ENCODE measurements at regions not wholly inside any gene's neighbourhood (a gene's known extent, or its start where the extent isn't known, plus 50 kb on each side); places are given as distances from the start of the nearest gene placed in this dataset.
"Not testable (repeated sequence)": the region's sequence is repeated elsewhere in the genome, so short reads cannot be mapped to it uniquely, and the experiment has no call there.

DNA sequence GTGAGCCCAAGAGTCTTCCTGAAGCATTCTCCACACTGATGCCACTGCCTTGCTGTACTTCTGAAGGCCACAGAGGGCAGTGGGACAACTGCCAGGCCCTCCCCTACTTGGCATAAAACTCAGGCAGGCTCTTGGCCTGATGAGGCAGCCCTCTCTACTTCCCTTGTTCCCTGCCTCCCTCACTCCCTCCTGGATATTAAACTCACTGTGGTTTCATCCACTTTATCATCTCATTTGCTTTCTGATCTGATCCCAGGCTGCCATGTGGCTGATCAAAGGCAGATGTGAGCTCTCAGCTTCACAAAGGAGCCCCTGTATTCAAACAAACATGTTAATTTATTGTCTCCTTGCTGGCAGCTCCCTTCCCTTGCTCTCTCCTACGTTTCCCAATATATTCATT lies 533.5 kb downstream of the IGSF11 start:
- peak; percentile 91 for DNase-seq (ENCODE audit: low spot score)

DNA sequence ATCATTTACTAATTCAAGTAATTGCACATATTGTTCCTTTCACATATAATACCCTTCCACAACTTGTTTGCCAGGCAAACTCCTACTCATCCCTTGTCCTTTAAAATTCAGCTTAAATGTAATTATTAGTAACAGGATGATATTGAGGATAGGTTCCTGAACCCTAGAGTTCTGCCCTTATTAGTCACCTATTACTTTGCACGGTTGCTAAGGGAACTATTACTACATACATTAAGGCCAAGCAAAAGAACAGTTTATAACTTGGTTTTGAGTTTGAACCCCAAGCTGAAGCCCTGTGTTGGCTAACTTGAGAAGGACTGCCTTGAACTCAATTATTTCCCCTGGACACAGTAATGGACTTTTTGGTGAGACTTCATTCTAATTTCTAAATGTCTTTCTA lies 529.7 kb downstream of the IGSF11 start:
- DNase-seq (ENCODE audit: low spot score), result no peak

DNA sequence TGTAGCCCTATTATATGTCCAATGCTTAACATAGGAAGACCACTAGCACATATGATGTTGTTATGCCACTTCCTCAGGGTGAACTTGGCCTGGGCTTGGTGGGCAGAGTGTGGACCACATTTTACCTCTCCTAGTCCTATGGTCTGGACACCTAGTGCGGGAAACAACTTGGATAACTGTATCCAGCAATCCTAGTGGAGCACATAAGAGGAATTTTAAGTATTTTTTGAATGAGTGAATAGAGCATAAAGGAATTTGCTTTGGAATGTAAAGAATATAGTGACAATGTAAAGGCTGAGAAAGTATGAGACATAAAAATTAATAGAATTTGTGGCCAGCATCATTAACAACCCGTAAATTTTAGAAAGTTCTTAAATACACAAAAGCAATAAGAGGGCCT lies 528.9 kb downstream of the IGSF11 start:
- DNase-seq (ENCODE audit: low spot score), result no peak

DNA sequence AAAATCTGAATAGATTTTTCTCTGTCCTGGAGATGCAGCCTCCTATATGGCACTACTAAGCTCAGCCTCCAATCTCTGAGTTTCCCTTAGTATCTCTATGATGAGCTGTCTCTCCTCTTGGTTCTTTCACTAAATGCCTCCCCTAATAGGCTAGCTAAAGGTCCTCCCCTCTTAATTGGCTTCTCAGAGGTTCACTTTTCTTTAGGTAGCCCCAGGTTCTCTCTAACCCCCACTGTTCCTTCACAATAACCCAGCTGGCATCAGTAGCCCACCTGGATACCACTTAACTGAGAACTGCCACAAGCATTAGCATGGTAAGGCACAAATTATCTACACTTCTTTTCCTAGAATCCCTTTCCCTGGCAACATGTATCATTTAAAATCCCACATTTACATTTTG lies 523.2 kb downstream of the IGSF11 start:
- DNase-seq (ENCODE audit: low spot score), result no peak

DNA sequence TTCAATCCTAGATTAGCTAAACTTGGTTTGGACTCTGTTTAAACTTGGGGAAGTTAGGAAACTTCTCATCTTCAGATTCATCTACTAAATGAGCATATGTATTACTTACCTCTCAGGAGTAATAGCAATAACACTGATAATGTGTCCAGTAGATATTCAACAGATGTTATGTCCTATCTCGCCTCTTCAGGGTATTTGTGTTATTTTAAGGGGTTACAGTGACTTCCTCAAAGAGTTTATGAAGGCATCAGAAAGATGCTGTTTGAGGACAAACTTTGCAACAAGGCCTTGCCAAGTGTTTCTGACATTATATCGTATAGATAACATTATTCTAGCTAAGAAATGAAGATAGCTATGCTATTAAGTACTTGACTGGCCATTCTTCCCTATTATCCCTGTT lies 522.3 kb downstream of the IGSF11 start:
- no peak for DNase-seq (ENCODE audit: low spot score)

DNA sequence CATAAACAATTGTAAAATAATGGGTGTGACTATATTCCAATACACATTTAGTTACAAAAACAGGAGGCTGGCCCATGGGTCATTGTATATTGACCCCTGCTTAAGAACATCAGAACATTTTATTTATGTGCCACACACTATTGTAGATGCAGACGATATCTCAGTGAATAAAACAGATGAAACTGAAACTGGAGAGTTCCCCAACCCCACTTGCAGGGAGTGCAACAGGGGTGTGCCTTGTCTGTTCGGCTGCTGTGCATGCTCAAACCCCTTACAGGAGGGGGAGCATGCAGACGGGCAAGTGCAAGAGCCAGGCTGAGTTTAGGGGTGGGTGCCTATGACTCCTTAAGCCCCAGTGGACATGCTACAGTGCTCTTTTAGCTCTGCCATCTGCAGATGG lies 509.6 kb downstream of the IGSF11 start:
- DNase-seq (ENCODE audit: low spot score), result no peak

DNA sequence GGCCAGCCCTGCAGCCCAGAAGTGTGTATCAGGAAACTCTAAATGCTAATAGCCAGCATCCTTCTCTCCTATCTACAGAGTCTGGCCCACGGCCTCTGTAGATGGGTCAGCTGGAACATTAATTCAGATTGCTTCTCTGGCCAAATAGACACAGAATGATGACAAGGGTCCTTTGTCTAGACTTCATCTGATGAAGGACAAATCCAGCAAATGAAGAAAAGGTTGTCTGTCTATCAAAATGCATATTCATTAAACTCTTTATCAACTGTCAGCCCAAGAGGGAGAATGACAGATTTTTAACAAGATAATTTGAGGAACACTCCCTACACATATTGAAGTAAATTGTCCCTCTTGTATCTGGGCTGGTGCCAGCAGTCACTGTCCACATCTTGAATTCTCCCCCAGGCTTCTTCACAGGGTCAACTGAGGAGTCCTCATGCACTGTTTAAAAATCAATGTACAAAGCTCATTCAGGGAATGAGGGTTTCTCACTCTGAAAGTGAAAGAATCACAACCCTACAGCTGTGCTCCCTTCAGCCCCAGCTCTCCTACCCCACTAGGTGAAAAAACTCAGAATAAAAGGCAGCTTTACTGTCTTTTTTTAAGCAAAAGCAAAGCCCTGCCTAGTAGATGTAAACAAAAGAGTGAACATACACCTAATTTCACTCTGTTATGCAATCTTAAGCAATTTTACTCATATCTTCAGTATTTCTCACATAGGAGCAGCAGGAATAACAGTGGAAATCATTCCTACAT lies 507.7 kb downstream of the IGSF11 start:
- peak; percentile 33 for DNase-seq (ENCODE audit: low spot score)

DNA sequence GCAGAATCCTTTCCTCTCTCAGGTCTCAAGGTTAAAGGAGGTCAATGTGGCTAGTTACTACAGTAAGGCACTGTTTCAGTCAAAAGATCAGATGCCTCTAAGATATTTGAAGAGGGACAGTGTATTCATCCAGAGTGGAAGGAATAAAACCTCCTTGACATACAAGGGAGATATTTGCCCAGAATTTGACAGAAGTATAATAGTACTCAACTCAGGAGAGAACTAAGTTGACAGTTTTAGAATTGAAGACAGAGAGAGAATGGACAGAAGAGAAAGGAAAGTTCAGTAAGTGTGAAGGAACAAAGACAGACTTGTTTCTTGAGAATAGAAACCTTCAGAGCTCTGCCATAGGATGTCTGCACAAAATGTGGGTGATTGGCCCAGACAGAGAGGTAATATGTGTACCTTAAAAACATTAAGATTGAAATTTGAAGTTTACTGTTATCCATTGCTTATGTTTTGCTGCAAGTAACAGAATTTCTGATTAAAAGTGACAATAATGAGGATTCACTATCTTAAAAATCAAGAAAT lies 507.1 kb downstream of the IGSF11 start:
- DNase-seq (ENCODE audit: low spot score), result no peak

DNA sequence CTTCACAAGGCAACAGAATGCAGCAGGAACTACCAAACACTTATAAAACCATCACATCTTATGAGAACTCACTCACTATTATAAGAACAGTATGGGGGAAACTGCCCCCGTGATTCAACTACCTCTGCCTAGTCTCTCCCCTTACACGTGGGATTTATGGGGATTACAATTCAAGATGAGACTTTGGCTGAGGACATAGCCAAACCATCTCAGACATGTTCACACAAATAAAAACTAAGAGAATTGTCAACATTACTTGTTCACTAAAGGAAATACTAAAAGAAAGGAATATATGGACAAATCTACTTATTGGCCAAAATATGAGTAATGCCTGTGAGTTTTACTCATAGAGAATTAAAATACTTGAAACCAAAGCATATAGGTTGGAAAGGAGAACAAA lies 505.1 kb downstream of the IGSF11 start:
- no peak for DNase-seq (ENCODE audit: low spot score)

DNA sequence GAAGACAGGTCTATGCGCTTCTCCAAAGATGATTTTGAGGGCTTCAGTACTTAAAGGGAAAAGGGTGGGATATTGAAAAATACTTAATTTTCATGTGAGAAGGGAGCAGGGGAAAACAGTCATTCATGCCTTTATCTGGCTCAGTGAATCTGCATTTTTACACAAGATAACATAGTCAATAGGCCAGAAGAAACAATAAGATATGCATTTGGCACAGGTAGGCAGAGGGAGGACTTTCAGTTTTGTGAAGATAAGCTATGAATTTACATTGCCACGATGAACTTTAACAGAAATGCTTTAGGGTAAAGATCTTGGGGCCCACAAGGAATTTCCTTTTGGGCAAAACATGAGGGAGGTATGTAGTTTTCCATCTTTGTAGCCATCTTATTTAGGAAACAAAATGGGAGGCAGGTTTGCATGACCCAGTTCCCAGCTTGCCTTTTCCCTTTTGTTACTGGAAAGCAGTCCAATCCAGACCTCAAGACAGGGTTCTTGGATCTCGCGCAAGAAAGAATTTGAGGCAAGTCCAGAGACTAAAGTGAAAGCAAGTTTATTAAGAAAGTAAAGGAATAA lies 504.2 kb downstream of the IGSF11 start:
- no peak for DNase-seq (ENCODE audit: low spot score)

DNA sequence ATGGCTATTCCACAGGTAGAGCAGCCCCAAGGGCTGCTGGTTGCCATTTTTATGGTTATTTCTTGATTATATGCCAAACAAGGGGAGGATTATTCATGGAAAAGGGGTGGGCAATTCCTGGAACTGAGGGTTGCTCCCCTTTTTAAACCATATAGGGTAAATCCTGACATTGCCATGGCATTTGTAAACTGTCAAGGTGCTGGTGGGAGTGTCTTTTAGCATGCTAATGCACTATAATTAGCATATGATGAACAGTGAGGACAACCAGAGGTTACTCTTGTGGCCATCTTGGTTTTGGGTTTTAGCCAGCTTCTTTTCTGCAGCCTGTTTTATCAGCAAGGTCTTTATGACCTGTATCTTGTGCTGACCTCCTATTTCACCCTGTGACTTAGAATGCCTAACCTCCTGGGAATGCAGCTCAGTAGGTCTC lies 503.7 kb downstream of the IGSF11 start:
- peak; percentile 45 for DNase-seq (ENCODE audit: low spot score)

DNA sequence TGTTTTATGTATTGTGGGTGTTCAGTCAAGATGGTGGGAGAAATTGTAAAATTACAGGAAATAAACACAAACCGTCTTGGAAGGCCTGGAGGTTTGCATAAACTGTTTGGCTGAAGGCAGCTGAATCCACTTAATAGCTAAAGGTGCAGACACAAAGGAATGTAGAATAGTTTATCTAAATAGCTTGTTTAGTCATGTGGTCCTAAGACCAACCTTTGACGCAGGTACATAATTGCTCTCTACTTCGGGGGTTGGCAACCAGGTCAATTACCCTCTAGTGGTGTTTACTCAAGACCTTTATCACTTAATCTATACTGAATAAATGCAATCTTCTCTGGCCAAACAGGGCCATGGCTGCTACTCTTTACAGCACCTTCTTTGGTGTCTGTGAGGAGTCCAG lies 502.8 kb downstream of the IGSF11 start:
- peak; percentile 66 for DNase-seq (ENCODE audit: low spot score)

DNA sequence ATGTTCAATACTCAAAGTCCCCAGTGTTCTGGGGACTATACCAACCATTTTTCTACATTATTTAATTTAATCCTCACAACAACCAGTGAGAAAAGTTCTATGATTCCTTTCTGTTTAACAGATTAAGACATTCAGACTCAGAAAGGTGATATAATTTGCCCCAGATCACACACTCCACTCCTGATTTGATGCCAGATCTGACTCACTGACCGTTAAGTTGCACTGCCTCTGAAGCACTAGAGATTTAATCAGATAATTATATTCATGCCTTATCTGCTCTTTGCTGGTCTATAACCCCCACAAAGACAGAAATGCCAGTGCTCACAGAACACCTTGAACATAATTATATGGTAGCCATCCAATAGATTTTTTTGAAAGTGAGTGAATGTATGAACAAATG lies 501.0 kb downstream of the IGSF11 start:
- no peak for DNase-seq (ENCODE audit: low spot score)

DNA sequence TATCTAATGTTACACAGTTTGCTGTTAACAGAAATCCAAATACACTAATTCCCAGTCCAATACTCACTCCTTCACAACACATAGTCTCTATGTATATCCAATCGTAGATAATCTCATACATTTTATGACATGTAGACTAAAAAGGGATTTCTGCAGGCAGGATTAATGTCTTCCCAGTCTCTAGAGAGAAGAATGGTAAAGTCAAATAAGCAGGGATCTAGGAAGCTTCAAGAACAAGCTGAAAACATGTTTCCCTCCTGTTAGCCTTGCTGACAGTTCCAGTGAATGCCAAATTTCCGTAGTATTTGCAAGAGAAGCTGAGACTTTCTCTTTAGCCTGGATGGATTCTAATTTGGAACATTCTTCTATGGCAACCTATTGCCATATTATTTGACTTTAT lies 500.1 kb downstream of the IGSF11 start:
- no peak for DNase-seq (ENCODE audit: low spot score)

DNA sequence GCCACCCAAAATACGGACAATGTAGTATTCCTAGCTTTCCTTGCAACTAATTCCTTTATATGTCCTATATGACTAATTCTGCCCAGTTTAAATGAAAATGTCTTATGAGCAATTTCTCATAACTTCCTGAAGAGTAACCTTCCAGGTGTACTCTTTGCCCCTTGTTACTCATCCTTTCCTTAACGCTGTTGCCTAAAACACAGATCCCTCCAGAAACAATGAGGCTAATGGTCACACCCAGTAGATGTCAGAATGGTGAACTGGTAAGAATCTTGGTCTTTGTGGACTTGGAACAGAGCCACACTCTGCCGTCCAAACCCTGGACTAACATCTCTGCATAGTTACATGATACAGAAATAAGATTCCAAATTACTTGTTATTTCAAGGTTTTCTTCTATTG lies 497.9 kb downstream of the IGSF11 start:
- DNase-seq (ENCODE audit: low spot score), result no peak

DNA sequence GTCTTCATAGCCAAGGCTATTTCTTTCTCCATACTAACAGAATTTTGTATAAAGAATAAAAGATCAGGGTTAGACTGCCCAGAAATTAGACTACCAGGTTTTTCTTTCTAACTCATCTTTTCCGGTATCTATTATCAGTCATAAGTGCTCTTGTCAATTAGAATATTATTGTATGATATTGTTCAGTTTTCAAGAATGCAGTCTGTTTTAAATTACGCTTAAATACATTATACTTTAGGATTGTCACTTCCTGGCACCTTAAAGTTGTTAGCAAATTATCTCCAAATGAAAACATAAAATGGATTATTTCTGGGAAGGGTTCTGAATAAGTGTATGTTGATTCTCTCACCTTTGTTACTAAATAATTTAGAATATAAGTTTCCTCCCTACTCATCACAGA lies 497.2 kb downstream of the IGSF11 start:
- no peak for DNase-seq (ENCODE audit: low spot score)

DNA sequence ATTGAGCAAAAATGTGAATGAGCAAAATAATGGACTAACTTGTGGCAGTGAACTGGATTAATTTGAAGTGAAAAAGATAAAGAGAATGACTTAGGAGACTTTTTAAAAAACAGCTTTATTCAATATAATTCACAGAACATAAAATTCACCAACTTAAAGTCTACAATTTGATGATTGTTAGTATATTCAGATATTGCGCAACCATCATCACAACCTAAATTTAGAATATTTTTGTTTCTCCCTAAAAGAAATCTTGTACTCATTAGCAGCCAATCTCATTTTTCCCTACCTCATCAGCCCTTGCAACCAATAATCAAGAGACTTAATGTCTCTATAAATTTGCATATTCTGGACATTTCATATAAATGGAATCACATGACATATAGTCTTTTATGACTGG lies 496.5 kb downstream of the IGSF11 start:
- DNase-seq (ENCODE audit: low spot score), result no peak

DNA sequence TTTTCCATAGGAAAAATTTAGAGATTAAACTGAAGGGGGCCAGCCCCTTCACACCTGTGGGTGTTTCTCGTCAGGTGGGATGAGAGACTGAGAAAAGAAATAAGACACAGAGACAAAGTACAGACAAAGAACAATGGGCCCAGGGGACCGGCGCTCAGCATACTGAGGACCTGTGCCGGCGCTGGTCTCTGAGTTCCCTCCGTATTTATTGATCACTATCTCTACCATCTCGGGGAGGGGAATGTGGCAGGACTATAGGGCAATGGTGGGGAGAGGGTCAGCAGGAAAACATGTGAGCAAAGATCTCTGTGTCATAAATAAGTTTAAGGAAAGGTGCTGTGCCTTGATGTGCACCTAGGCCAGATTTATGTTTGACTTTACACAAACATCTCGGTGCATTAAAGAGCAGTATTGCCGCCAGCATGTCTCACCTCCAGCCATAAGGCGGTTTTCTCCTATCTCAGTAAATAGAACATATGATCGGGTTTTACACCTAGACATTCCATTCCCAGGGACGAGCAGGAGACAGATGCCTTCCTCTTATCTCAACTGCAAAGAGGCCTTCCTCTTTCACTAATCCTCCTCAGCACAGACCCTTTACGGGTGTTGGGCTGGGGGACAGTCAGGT lies 494.7 kb downstream of the IGSF11 start:
- not testable (repeated sequence) for DNase-seq (ENCODE audit: low spot score)

DNA sequence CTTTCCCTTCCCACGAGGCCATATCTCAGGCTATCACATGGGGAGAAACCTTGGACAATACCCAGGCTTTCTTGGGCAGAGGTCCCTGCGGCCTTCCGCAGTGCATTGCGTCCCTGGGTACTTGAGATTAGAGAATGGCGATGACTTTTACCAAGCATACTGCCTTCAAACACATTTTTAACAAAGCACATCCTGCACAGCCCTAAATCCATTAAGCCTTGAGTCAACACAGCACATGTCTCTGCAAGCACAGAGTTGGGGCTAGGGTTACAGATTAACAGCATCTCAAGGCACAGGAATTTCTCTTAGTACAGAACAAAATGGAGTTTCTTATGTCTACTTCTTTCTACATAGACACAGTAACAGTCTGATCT lies 494.2 kb downstream of the IGSF11 start:
- DNase-seq (ENCODE audit: low spot score), result not testable (repeated sequence)

DNA sequence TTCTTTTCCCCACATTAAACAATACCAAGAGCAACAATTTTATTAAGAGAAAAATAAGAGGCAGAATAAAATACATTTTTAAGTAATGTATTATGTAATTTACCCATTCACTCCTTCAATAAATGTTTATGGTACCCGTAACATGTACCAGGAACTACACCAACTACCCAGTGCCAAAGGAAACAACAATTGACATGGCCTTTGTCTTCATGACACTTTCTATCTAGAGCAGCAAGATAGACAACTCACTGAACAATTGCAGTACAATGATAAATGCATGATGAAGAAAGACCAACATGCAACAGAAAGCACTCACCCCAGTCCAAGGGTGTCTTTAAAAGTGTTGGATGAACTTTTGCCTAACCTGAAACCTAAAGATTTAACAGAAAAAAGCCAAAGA lies 493.8 kb downstream of the IGSF11 start:
- no peak for DNase-seq (ENCODE audit: low spot score)

DNA sequence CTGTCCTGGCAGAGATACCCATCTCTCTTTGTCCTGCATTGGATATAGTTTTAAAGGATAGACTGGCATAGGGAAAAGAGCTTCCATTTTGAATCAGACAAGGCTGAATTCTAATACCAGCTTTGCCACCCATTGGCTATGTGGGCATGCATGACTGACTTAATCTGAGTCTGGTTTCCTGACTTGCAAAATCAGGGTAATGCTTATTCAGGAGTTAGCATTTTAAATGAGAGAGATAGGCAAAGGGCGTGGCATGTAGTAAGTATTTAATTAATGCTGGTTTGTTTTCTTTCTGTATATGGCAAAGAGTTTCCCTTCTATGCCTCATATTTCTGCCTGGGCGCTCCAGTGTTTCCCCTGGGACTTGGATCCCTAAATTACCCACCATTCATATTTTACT lies 492.9 kb downstream of the IGSF11 start:
- no peak for DNase-seq (ENCODE audit: low spot score)

DNA sequence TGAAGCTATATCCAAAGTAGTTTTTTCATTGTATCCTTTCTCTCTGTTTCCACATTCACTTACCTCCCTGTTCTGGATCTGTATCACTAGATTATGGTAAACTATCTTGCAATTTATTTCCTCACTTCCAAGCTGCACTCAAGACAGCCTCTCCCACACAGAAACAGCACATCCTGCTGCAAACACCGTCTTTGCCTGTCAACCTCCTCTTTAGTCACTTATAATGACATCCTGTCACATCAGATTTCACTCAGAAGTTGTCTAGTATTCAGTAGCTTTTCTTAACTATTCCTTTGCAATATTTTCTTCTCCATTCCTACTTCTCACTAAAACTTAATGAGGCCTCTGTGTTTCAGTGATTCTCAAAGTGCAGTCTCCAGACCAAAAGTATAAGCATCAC lies 490.8 kb downstream of the IGSF11 start:
- DNase-seq (ENCODE audit: low spot score), result no peak

DNA sequence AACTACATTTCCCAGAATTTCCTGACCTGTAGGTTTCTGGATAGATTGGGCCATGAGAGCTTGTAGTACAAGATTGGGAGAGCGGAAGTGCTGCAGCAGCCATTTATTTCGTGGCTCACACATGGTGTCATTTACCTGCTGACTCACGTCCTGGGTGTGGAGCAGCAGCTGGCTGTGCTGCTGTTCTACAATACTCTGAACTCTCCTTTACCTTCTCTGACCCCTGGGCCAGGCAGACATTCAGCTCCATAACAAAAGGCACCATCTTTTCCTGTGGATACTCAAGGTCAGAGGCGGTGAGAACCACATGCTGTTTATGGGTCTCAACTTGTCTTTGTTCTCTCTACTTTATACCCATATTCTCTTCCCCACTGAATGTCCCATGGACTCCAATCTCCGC lies 490.2 kb downstream of the IGSF11 start:
- DNase-seq (ENCODE audit: low spot score), result peak; percentile 87
